GM23338 (cell line): ENCODE measurements at regions not wholly inside any gene's neighbourhood (a gene's known extent, or its start where the extent isn't known, plus 50 kb on each side); places are given as distances from the start of the nearest gene placed in this dataset.

Experiments used
- ATAC-seq: fragments of 200-7000 bp; cut with Tn5 transposase; 3 replicates; pipeline ENCODE4 v1.9.1; 2020
- DNase-seq: peaks from one replicate; pipeline ENCODE4 v3.0.0-alpha.2; 2015; ENCODE audit warnings: low spot score
- H2AFZ ChIP-seq: fragments of 200-600 bp; sonication (generic); 2 replicates; pipeline ENCODE4 v1.8.0; 2016; ENCODE audit warnings: antibody characterized with exemption, mild to moderate bottlenecking, moderate library complexity
- H3F3A ChIP-seq: fragments of 200-600 bp; sonication (generic); replicated peaks from 2 replicates; pipeline ENCODE4 v1.8.0; 2017; ENCODE audit warnings: antibody characterized with exemption, mixed run types, low read depth
- H3K27ac ChIP-seq: fragments of 200-600 bp; sonication (generic); 2 replicates; pipeline ENCODE4 v1.6.1; 2016; ENCODE audit warnings: low read depth
- H3K27me3 ChIP-seq: fragments of 200-600 bp; sonication (generic); 2 replicates; pipeline ENCODE4 v1.8.0; 2016; ENCODE audit warnings: mild to moderate bottlenecking, mixed run types, moderate library complexity; ENCODE audit not compliant: insufficient read depth
- H3K36me3 ChIP-seq: fragments of 200-600 bp; sonication (generic); 2 replicates; pipeline ENCODE4 v1.8.0; 2016; ENCODE audit warnings: mild to moderate bottlenecking; ENCODE audit not compliant: insufficient read depth
- H3K4me1 ChIP-seq: fragments of 200-600 bp; sonication (generic); 2 replicates; pipeline ENCODE4 v1.8.0; 2016; ENCODE audit warnings: mild to moderate bottlenecking, moderate library complexity; ENCODE audit not compliant: insufficient read depth
- H3K4me2 ChIP-seq: fragments of 200-600 bp; sonication (generic); 2 replicates; pipeline ENCODE4 v1.7.1; 2017; ENCODE audit warnings: mixed run types
- H3K4me3 ChIP-seq: fragments of 200-600 bp; sonication (generic); 2 replicates; pipeline ENCODE4 v1.6.1; 2016; ENCODE audit warnings: mixed run types
- H3K79me2 ChIP-seq: fragments of 200-600 bp; sonication (generic); replicated peaks from 2 replicates; pipeline ENCODE4 v1.8.0; 2017; ENCODE audit warnings: mild to moderate bottlenecking; ENCODE audit not compliant: insufficient read depth
- H3K9me2 ChIP-seq: fragments of 200-600 bp; sonication (generic); 2 replicates; pipeline ENCODE4 v1.8.0; 2017; ENCODE audit not compliant: insufficient read depth
- H4K20me1 ChIP-seq: fragments of 200-600 bp; sonication (generic); replicated peaks from 2 replicates; pipeline ENCODE4 v1.8.0; 2017; ENCODE audit warnings: mild to moderate bottlenecking; ENCODE audit not compliant: insufficient read depth
- H3K27ac Mint-ChIP-seq: 2 replicates; pipeline ENCODE4 v1.8.0; 2020; ENCODE audit warnings: inconsistent platforms, mild to moderate bottlenecking, moderate library complexity, mixed read lengths
- H3K27me3 Mint-ChIP-seq: 3 replicates; pipeline ENCODE4 v1.8.0; 2022; ENCODE audit warnings: low read depth, mild to moderate bottlenecking, moderate library complexity, mixed read lengths, inconsistent platforms; ENCODE audit not compliant: insufficient read depth, poor library complexity
- H3K36me3 Mint-ChIP-seq: 3 replicates; pipeline ENCODE4 v1.8.0; 2021; ENCODE audit warnings: low read depth, mild to moderate bottlenecking, inconsistent platforms, moderate library complexity, mixed read lengths
- H3K4me1 Mint-ChIP-seq: 3 replicates; pipeline ENCODE4 v1.8.0; 2020; ENCODE audit warnings: mild to moderate bottlenecking, inconsistent platforms, mixed read lengths
- H3K4me3 Mint-ChIP-seq: 3 replicates; pipeline ENCODE4 v1.8.0; 2021; ENCODE audit warnings: moderate library complexity, mild to moderate bottlenecking, inconsistent platforms, mixed read lengths
- H3K9me3 Mint-ChIP-seq: 3 replicates; pipeline ENCODE4 v1.8.0; 2020; ENCODE audit warnings: moderate library complexity, mild to moderate bottlenecking, inconsistent platforms, mixed read lengths
- CREB1 ChIP-seq: fragments of 250-450 bp; sonication (Bioruptor Pico); IDR thresholded peaks from 2 replicates; pipeline ENCODE4 v1.5.0; 2020; ENCODE audit warnings: low read depth, mild to moderate bottlenecking, moderate library complexity
- EZH2phosphoT487 ChIP-seq: fragments of 200-600 bp; sonication (generic); IDR thresholded peaks from one replicate; pipeline ENCODE4 v1.8.1; 2018; ENCODE audit warnings: antibody characterized with exemption; ENCODE audit not compliant: unreplicated experiment
- JUNB ChIP-seq: IDR thresholded peaks from one replicate; pipeline ENCODE4 v1.6.1; 2016; ENCODE audit warnings: antibody characterized with exemption; ENCODE audit not compliant: unreplicated experiment
- POLR2AphosphoS5 ChIP-seq: IDR thresholded peaks from 2 replicates; pipeline ENCODE4 v1.6.1; 2016; ENCODE audit warnings: antibody characterized with exemption, low read depth
- REST ChIP-seq: IDR thresholded peaks from one replicate; pipeline ENCODE4 v1.6.1; 2018; ENCODE audit warnings: antibody characterized with exemption; ENCODE audit not compliant: unreplicated experiment
- STAT1 ChIP-seq: IDR thresholded peaks from one replicate; pipeline ENCODE4 v1.6.1; 2016; ENCODE audit warnings: antibody characterized with exemption; ENCODE audit not compliant: unreplicated experiment
- ZNF114 ChIP-seq: fragments of 250-450 bp; sonication (Bioruptor Pico); IDR thresholded peaks from 2 replicates; pipeline ENCODE4 v1.5.0; 2020; ENCODE audit warnings: mild to moderate bottlenecking, moderate library complexity
- ZNF462 ChIP-seq: fragments of 250-450 bp; sonication (Bioruptor Pico); IDR thresholded peaks from 2 replicates; pipeline ENCODE4 v1.5.0; 2020; ENCODE audit warnings: mild to moderate bottlenecking, moderate library complexity
- TF ChIP-seq, protein P1 (sequence below), 2 experiments: fragments of 200-600 bp in 1 of 2; sonication (generic) in 1 of 2; conservative IDR thresholded peaks; 2 replicates each; pipeline versions ENCODE4 v1.5.1 to v1.6.1; 2016 to 2017; ENCODE audit warnings: antibody characterized with exemption in 2 of 2, low read depth in 2 of 2, mild to moderate bottlenecking in 2 of 2, moderate library complexity in 1 of 2
- TF ChIP-seq, protein P2 (sequence below): IDR thresholded peaks from 2 replicates; pipeline ENCODE4 v1.6.1; 2016; ENCODE audit warnings: antibody characterized with exemption

DNA sequence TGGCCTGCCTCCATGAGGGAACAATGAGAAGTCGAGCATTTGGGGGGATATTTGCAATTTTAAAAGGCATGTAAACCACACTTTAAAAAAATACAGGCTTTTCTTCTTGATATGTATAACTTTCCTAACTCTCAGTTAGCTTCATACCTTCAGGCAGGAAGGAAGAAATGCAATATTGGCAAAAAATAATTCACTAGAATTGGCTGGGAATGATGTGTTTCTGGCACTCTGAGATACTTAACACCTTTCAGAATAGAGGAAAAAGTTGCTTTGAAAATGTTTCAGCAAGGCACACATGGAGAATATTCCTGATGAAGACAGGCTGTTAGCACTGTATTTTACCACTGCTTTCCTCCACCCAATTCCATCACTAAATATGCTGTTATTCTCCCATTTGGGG, 747.6 kb downstream of the HDGFL1 start (continued):
- TF ChIP-seq ZNF462 (CRISPR knock-in tag) = no peak

GRCh38 chr6:23319582-23319981, 750.2 kb downstream of the HDGFL1 start:
- ATAC-seq (no peak), DNase-seq (no peak)
- H2AFZ ChIP-seq = no peak overlapping the region
- no peaks in the 10 kb centered on the region for H3F3A ChIP-seq
- H3K9me3 Mint-ChIP-seq = no peaks in the 10 kb centered on the region
- H3K4me2 ChIP-seq = no peak overlapping the region
- no peak overlapping the region for H3K4me3 Mint-ChIP-seq
- H3K36me3 Mint-ChIP-seq = no peaks in the 10 kb centered on the region
- no peaks in the 10 kb centered on the region for H4K20me1 ChIP-seq
- H3K27ac Mint-ChIP-seq = no peak overlapping the region
- H3K27me3 ChIP-seq = no peaks in the 10 kb centered on the region
- H3K4me1 Mint-ChIP-seq = peaks cover 6% of the 10 kb centered on the region; the same call in 2 of the 3 replicates
- H3K79me2 ChIP-seq = no peaks in the 10 kb centered on the region
- H3K36me3 ChIP-seq = no peaks in the 10 kb centered on the region
- H3K27ac ChIP-seq = no peak overlapping the region
- peaks cover 8% of the 10 kb centered on the region; the same call in 1 of the 2 replicates for H3K4me1 ChIP-seq
- peaks cover 7% of the 10 kb centered on the region; the same call in 1 of the 2 replicates for H3K9me2 ChIP-seq
- peaks cover 2% of the 10 kb centered on the region for H3K27me3 Mint-ChIP-seq
- no peak overlapping the region for H3K4me3 ChIP-seq
- TF ChIP-seq ZNF114 = no peak
- no peak for TF ChIP-seq JUNB
- TF ChIP-seq EZH2phosphoT487 = no peak
- TF ChIP-seq REST = no peak
- no peak for TF ChIP-seq CREB1
- TF ChIP-seq, protein P1, sequence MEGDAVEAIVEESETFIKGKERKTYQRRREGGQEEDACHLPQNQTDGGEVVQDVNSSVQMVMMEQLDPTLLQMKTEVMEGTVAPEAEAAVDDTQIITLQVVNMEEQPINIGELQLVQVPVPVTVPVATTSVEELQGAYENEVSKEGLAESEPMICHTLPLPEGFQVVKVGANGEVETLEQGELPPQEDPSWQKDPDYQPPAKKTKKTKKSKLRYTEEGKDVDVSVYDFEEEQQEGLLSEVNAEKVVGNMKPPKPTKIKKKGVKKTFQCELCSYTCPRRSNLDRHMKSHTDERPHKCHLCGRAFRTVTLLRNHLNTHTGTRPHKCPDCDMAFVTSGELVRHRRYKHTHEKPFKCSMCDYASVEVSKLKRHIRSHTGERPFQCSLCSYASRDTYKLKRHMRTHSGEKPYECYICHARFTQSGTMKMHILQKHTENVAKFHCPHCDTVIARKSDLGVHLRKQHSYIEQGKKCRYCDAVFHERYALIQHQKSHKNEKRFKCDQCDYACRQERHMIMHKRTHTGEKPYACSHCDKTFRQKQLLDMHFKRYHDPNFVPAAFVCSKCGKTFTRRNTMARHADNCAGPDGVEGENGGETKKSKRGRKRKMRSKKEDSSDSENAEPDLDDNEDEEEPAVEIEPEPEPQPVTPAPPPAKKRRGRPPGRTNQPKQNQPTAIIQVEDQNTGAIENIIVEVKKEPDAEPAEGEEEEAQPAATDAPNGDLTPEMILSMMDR (conservative IDR thresholded peaks at IDR 0.05; ENCODE audit: low read depth in 2 of 2) = no peak
- no peak for TF ChIP-seq STAT1
- TF ChIP-seq POLR2AphosphoS5 = no peak
- TF ChIP-seq, protein P2, sequence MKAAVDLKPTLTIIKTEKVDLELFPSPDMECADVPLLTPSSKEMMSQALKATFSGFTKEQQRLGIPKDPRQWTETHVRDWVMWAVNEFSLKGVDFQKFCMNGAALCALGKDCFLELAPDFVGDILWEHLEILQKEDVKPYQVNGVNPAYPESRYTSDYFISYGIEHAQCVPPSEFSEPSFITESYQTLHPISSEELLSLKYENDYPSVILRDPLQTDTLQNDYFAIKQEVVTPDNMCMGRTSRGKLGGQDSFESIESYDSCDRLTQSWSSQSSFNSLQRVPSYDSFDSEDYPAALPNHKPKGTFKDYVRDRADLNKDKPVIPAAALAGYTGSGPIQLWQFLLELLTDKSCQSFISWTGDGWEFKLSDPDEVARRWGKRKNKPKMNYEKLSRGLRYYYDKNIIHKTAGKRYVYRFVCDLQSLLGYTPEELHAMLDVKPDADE = no peak
